NCI-H2081 (cell line): ENCODE measurements at regions not wholly inside any gene's neighbourhood (a gene's known extent, or its start where the extent isn't known, plus 50 kb on each side); places are given as distances from the start of the nearest gene placed in this dataset.

Source experiments
- DNase-seq, 2 experiments: peaks; one replicate each; lab custom pipeline; 2025; lab: John Stamatoyannopoulos, UW

DNA sequence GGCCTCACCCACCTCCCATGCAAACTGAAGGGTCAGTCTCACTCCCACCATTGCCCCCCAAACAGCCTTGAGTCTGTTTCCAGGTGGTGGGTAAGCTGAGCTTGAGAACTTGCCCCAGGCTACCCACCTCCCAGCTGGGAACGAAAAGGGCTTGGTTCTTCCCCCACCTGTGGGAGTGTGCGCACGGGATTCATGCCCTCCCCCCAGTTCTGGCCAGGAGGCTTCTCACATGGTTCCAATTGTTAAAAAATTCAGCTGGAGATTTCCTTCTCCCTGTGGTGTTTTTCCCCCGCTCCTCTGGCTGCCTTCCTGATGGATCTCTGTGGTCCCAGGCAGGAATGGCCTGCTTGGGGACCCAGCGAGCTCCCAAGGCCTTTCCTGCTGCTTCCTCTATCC is 81.8 kb upstream of the C21orf91 start:
- no peak for DNase-seq

DNA sequence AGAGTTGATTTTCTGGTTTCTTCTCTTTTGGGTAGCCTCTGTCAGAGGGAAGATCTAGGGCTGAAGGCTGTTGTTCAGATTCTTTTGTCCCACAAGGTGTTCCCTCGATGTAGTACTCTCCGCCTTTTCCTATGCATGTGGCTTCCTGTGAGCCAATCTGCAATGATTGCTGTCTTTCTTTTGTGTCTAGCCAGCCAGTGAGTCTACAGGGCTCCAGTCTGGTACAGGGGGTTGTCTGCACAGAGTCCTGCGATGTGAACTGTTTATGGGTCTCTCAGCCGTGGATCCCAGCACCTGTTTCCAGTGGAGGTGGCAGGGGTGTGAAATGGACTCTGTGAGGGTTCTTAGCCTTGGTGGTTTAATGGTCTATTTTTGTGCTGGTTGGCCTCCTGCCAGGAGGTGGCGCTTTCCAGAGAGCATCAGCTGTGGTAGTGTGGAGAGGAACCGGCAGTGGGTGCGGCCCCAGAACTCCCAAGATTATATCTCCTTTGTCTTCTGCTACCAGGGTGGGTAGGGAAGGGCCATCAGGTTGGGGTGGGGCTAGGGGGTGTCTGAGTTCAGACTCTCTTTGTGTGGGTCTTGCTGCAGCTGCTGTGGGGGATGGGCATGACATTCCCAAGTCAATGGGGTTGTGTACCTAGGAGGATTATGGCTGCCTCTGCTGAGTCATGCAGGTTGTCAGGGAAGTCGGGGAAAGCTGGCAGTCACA is 81.3 kb upstream of the C21orf91 start:
- no peak for DNase-seq

DNA sequence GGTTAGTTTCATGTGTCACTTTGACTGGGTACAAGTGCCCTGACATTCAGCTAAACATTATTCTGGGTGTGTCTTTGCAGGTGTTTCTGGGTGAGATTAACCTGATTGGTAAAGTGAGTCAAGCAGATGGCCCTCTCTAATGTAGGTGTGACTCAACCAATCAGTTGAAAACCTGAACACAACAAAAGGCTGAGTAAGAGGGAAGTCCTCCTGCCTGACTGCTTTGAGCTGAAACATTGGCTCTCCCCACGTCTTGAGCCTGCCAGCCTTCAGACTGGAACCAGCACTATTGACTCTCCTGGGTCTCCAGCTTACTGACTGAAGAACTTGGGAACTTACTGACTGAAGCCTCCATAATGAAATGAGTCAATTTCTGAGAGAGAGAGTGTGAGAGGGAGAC is 70.0 kb upstream of the C21orf91 start:
- DNase-seq: no peak

DNA sequence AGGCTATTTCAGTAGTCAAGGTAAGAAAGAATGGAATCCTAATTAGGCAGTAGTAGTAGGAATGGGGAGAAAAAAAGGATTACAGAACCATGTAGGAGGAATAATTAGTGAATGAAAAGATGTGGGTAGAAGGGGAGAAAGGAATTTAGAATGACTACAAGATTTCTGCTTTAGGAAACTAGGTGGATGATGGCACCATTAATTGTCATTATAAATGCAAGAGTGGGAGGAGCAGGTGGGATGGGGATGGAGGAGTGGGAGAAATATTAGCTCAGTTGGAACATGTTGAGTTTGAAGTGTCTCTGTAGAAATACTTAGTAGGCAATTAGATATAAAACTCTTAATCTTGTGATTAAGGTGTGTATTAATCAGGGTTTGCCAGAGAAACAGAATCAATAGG is 50.0 kb upstream of the C21orf91 start:
- DNase-seq: no peak
